ENCODE measurements at regions not wholly inside any gene's neighbourhood (a gene's known extent, or its start where the extent isn't known, plus 50 kb on each side); places are given as distances from the start of the nearest gene placed in this dataset.

- H3K27ac ChIP-seq (ENCODE audit: extremely low read depth, low read depth, low read length), result no peak overlapping the region
- no peaks in the 10 kb centered on the region for H4K20me1 ChIP-seq (replicated peaks; ENCODE audit: control insufficient read depth, insufficient read depth, low read length)
- DNase-seq (ENCODE audit: extremely low read depth in 1 of 4, low spot score in 3 of 4) (no peak), ATAC-seq (no peak), FAIRE-seq (no peak)
- H3K79me2 ChIP-seq (ENCODE audit: control insufficient read depth, insufficient read depth, low read length), result no peaks in the 10 kb centered on the region
- no TSS peak for BruUV-seq (replicated peaks)
- intact Hi-C loops (cut with micrococcal nuclease), result no loop called here
- peaks cover 13 to 47% of the 10 kb centered on the region in 2 experiments; a peak in 4 of 5 replicates for H3K27me3 ChIP-seq (ENCODE audit: control insufficient read depth in 2 of 2, insufficient read depth in 2 of 2, low read length in 2 of 2)
- no peaks in the 10 kb centered on the region; a peak in 1 of 5 replicates for H3K4me1 ChIP-seq (replicated peaks in 1 of 2; ENCODE audit: control insufficient read depth in 2 of 2, insufficient read depth in 2 of 2, low read length in 2 of 2)
- no peaks in the 10 kb centered on the region for H3K36me3 ChIP-seq (ENCODE audit: control insufficient read depth, insufficient read depth, low read length)
- in situ Hi-C loops (cut with MboI), result no loop called here
- H3K4me3 ChIP-seq, result no peak overlapping the region
- H3K9ac ChIP-seq (ENCODE audit: insufficient read depth in 1 of 2, low read depth in 2 of 2, low read length in 2 of 2), result no peak overlapping the region
- H3K4me2 ChIP-seq (ENCODE audit: insufficient read depth, low read length), result no peak overlapping the region
- no peak overlapping the region for H2AFZ ChIP-seq (ENCODE audit: low read depth, low read length)
- TF ChIP-seq ZNF764 (CRISPR knock-in tag; IDR thresholded peaks at IDR 0.05; ENCODE audit: low read depth), result no peak
- WGBS (ENCODE audit: insufficient coverage, low coverage, missing lambda C conversion rate), result 10% methylated on average over 12 of the region's 14 CpGs
- H3K9me1 ChIP-seq (ENCODE audit: control insufficient read depth, insufficient read depth, low read length), result no peaks in the 10 kb centered on the region
- POLR2A ChIA-PET, result interaction anchor here (0.6 kb wide), 1 partner anchor 11 kb away, joined by 3 read pairs; no protein-coding TSS in a partner anchor
- CTCF ChIA-PET (ENCODE audit: low intra/inter-chr PET ratio), result no interaction called here
- H3K9me3 ChIP-seq (replicated peaks; ENCODE audit: control insufficient read depth, insufficient read depth, low read depth, low read length), result no peaks in the 10 kb centered on the region
These were observed 72.7 kb upstream of the MAP4K4 start for GRCh38 chr2:101624706-101625332.

GRCh38 chr2:101623031-101623521, 74.4 kb upstream of the MAP4K4 start:
- H3K27me3 ChIP-seq (ENCODE audit: control insufficient read depth in 2 of 2, insufficient read depth in 2 of 2, low read length in 2 of 2), result peaks cover 23 to 56% of the 10 kb centered on the region in 2 experiments; a peak in 4 of 5 replicates
- ATAC-seq, result no peak
- POLR2A ChIA-PET, result interaction anchor here (0.8 kb wide), 1 partner anchor 233 kb away, joined by 3 read pairs; no protein-coding TSS in a partner anchor
- no TSS peak for BruUV-seq (replicated peaks)
- no peak overlapping the region for H3K9ac ChIP-seq (ENCODE audit: insufficient read depth in 1 of 2, low read depth in 2 of 2, low read length in 2 of 2)
- H3K27ac ChIP-seq (ENCODE audit: extremely low read depth, low read depth, low read length), result no peak overlapping the region
- TF ChIP-seq, protein P1, sequence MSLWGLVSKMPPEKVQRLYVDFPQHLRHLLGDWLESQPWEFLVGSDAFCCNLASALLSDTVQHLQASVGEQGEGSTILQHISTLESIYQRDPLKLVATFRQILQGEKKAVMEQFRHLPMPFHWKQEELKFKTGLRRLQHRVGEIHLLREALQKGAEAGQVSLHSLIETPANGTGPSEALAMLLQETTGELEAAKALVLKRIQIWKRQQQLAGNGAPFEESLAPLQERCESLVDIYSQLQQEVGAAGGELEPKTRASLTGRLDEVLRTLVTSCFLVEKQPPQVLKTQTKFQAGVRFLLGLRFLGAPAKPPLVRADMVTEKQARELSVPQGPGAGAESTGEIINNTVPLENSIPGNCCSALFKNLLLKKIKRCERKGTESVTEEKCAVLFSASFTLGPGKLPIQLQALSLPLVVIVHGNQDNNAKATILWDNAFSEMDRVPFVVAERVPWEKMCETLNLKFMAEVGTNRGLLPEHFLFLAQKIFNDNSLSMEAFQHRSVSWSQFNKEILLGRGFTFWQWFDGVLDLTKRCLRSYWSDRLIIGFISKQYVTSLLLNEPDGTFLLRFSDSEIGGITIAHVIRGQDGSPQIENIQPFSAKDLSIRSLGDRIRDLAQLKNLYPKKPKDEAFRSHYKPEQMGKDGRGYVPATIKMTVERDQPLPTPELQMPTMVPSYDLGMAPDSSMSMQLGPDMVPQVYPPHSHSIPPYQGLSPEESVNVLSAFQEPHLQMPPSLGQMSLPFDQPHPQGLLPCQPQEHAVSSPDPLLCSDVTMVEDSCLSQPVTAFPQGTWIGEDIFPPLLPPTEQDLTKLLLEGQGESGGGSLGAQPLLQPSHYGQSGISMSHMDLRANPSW (CRISPR knock-in tag; IDR thresholded peaks at IDR 0.05), result no peak
- TF ChIP-seq TARDBP (IDR thresholded peaks at IDR 0.05), result no peak
- TF ChIP-seq PKNOX1 (IDR thresholded peaks at IDR 0.05), result peak; percentile 57; the same call in 1 of the 2 replicates
- no peaks in the 10 kb centered on the region for H3K4me1 ChIP-seq (replicated peaks in 1 of 2; ENCODE audit: control insufficient read depth in 2 of 2, insufficient read depth in 2 of 2, low read length in 2 of 2)
- no peak for FAIRE-seq
- H3K4me2 ChIP-seq (ENCODE audit: insufficient read depth, low read length), result no peak overlapping the region
- intact Hi-C loops (cut with micrococcal nuclease), result no loop called here
- CTCF ChIA-PET (ENCODE audit: low intra/inter-chr PET ratio), result no interaction called here
- 6% methylated on average over 5 of the region's 5 CpGs for WGBS (ENCODE audit: insufficient coverage, low coverage, missing lambda C conversion rate)
- in situ Hi-C loops (cut with MboI), result no loop called here
- no peak for DNase-seq (ENCODE audit: extremely low read depth in 1 of 4, low spot score in 3 of 4)
- no peaks in the 10 kb centered on the region for H3K9me1 ChIP-seq (ENCODE audit: control insufficient read depth, insufficient read depth, low read length)
- no peaks in the 10 kb centered on the region for H3K9me3 ChIP-seq (replicated peaks; ENCODE audit: control insufficient read depth, insufficient read depth, low read depth, low read length)
- H3K36me3 ChIP-seq (ENCODE audit: control insufficient read depth, insufficient read depth, low read length), result no peaks in the 10 kb centered on the region
- H2AFZ ChIP-seq (ENCODE audit: low read depth, low read length), result no peak overlapping the region
- no peaks in the 10 kb centered on the region for H3K79me2 ChIP-seq (ENCODE audit: control insufficient read depth, insufficient read depth, low read length)
- no peak overlapping the region for H3K4me3 ChIP-seq
- H4K20me1 ChIP-seq (replicated peaks; ENCODE audit: control insufficient read depth, insufficient read depth, low read length), result no peaks in the 10 kb centered on the region
